ENCODE measurements at regions not wholly inside any gene's neighbourhood (a gene's known extent, or its start where the extent isn't known, plus 50 kb on each side); places are given as distances from the start of the nearest gene placed in this dataset.

DNA sequence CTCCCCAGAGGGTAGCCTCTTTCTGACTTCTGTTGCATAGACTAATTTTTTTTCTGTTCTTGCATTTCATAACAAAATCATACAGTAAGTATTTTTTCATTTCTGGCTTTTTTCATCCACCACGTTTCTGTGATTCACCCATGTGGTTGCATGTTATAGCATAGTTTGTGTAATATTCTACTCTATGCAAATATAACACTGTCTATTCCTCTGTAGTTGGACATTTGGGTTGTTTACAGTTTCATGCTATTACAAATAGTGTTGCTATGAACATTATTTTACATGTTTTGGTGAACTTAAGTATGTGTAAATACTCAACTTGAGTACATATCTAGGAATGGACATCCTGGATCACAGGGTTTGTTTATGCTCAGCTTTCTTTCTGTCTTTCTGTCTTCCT is 187.2 kb upstream of the KCNG1 start:
- Histone ChIP-seq H3K9me3 (ENCODE audit: control insufficient read depth in 1 of 2, insufficient read depth in 1 of 2, low read length in 2 of 2) (no peaks in the 10 kb centered on the region), H3K36me3 (ENCODE audit: insufficient read depth, low read length) (no peaks in the 10 kb centered on the region), H3K4me3 (ENCODE audit: low read length) (no peak overlapping the region), H3K27me3 (ENCODE audit: control insufficient read depth in 1 of 2, insufficient read depth in 2 of 2, low read length in 2 of 2) (peaks cover 0 to 48% of the 10 kb centered on the region in 2 experiments), H3K4me1 (ENCODE audit: insufficient read depth, low read length) (no peaks in the 10 kb centered on the region), H3K27ac (ENCODE audit: low read depth in 1 of 2, low read length in 2 of 2) (no peak overlapping the region)
- Mint-ChIP-seq H3K36me3 (ENCODE audit: low read depth) (no peaks in the 10 kb centered on the region), H3K27ac (no peak overlapping the region), H3K4me1 (ENCODE audit: low read depth) (no peaks in the 10 kb centered on the region), H3K27me3 (peaks cover 51% of the 10 kb centered on the region), H3K9me3 (no peaks in the 10 kb centered on the region), H3K4me3 (no peak overlapping the region)
- ChIA-PET CTCF (no interaction called here), POLR2A (no interaction called here)
- DNase-seq, result no peak
- ATAC-seq (ENCODE audit: poor library complexity), result no peak
- TF ChIP-seq, protein P1, sequence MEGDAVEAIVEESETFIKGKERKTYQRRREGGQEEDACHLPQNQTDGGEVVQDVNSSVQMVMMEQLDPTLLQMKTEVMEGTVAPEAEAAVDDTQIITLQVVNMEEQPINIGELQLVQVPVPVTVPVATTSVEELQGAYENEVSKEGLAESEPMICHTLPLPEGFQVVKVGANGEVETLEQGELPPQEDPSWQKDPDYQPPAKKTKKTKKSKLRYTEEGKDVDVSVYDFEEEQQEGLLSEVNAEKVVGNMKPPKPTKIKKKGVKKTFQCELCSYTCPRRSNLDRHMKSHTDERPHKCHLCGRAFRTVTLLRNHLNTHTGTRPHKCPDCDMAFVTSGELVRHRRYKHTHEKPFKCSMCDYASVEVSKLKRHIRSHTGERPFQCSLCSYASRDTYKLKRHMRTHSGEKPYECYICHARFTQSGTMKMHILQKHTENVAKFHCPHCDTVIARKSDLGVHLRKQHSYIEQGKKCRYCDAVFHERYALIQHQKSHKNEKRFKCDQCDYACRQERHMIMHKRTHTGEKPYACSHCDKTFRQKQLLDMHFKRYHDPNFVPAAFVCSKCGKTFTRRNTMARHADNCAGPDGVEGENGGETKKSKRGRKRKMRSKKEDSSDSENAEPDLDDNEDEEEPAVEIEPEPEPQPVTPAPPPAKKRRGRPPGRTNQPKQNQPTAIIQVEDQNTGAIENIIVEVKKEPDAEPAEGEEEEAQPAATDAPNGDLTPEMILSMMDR (IDR thresholded peaks at IDR 0.05), result no peak
- intact Hi-C loops (cut with DNase I, micrococcal nuclease), result no loop called here

DNA sequence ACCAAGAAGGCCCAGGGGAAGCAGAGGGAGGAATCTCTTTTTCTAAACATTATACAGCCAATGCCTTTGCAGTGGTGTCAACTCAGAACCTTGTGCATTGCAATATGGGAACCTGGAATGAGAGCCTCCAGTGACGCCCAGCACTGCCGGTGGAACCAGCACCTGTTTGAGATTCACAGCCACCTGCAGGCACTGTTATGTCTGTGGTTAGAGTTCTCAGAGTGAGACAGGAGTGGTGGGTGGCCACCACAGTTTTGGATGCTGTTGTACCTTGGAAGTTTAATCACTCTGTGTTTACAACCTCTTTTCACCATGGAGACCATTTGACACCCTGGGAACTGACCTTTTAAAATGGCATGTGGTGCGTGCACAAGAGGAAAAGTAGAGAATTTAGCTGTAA is 185.3 kb upstream of the KCNG1 start:
- no peaks in the 10 kb centered on the region for H3K4me1 Mint-ChIP-seq (ENCODE audit: low read depth)

GRCh38 chr20:51206032-51206662 is 183.2 kb upstream of the KCNG1 start:
- Histone ChIP-seq H3K9me3 (ENCODE audit: control insufficient read depth in 1 of 2, insufficient read depth in 1 of 2, low read length in 2 of 2) (no peaks in the 10 kb centered on the region), H3K27me3 (ENCODE audit: control insufficient read depth in 1 of 2, insufficient read depth in 2 of 2, low read length in 2 of 2) (peaks cover 0 to 17% of the 10 kb centered on the region in 2 experiments), H3K36me3 (ENCODE audit: insufficient read depth, low read length) (no peaks in the 10 kb centered on the region), H3K4me3 (ENCODE audit: low read length) (no peak overlapping the region), H3K27ac (ENCODE audit: low read depth in 1 of 2, low read length in 2 of 2) (no peak overlapping the region), H3K4me1 (ENCODE audit: insufficient read depth, low read length) (no peaks in the 10 kb centered on the region)
- ChIA-PET POLR2A (no interaction called here), CTCF (no interaction called here)
- Mint-ChIP-seq H3K4me1 (ENCODE audit: low read depth) (no peaks in the 10 kb centered on the region), H3K27ac (no peak overlapping the region), H3K27me3 (peaks cover 41% of the 10 kb centered on the region), H3K9me3 (no peaks in the 10 kb centered on the region), H3K4me3 (no peak overlapping the region), H3K36me3 (ENCODE audit: low read depth) (no peaks in the 10 kb centered on the region)
- no peak for DNase-seq
- TF ChIP-seq, protein P1 (IDR thresholded peaks at IDR 0.05), result no peak
- intact Hi-C loops (cut with DNase I, micrococcal nuclease), result no loop called here
- ATAC-seq (ENCODE audit: poor library complexity), result no peak

More for the DNA sequence above, 185.3 kb upstream of the KCNG1 start:
- no peak overlapping the region for H3K27ac ChIP-seq (ENCODE audit: low read depth in 1 of 2, low read length in 2 of 2)
- no peaks in the 10 kb centered on the region for H3K36me3 ChIP-seq (ENCODE audit: insufficient read depth, low read length)
- H3K27me3 Mint-ChIP-seq, result peaks cover 44% of the 10 kb centered on the region
- no peak for DNase-seq
- no peak overlapping the region for H3K4me3 ChIP-seq (ENCODE audit: low read length)
- H3K27ac Mint-ChIP-seq, result no peak overlapping the region
- H3K9me3 Mint-ChIP-seq, result no peaks in the 10 kb centered on the region
- TF ChIP-seq, protein P1 (IDR thresholded peaks at IDR 0.05), result no peak
- ATAC-seq (ENCODE audit: poor library complexity), result no peak
- H3K4me3 Mint-ChIP-seq, result no peak overlapping the region
- POLR2A ChIA-PET, result no interaction called here
- H3K27me3 ChIP-seq (ENCODE audit: control insufficient read depth in 1 of 2, insufficient read depth in 2 of 2, low read length in 2 of 2), result peaks cover 0 to 33% of the 10 kb centered on the region in 2 experiments
- H3K4me1 ChIP-seq (ENCODE audit: insufficient read depth, low read length), result no peaks in the 10 kb centered on the region
- H3K9me3 ChIP-seq (ENCODE audit: control insufficient read depth in 1 of 2, insufficient read depth in 1 of 2, low read length in 2 of 2), result no peaks in the 10 kb centered on the region
- no peaks in the 10 kb centered on the region for H3K36me3 Mint-ChIP-seq (ENCODE audit: low read depth)
- CTCF ChIA-PET, result no interaction called here
- intact Hi-C loops (cut with DNase I, micrococcal nuclease), result no loop called here
